ENCODE measurements at regions not wholly inside any gene's neighbourhood (a gene's known extent, or its start where the extent isn't known, plus 50 kb on each side); places are given as distances from the start of the nearest gene placed in this dataset.

DNA sequence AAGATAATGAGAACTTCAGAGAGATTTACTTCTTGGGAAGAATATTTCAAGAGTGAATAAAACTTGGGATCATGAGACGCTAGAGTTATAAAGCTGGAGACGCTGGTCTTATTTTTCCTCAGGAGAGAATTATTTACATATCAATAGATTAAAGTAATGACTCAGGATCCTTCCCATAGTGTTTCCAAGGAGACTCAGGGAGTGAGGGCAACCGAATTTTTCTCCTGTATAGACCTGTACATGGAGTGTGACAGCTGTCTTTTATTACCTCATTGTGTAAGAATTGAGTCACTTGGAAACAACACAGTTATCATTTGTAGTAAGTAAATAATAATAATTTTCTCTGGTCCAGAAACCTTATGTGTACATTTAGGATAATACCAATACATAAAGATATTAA, 1905.5 kb downstream of the OLFM4 start:
- H3K79me2 ChIP-seq (ENCODE audit: control insufficient read depth, insufficient read depth, low read length), result no peaks in the 10 kb centered on the region
- dilution Hi-C loops (cut with MboI; ENCODE audit: extremely low pct_ligation_motif_present, low sequenced_read_pairs) (no loop called here), intact Hi-C loops (cut with micrococcal nuclease) (no loop called here)
- TF ChIP-seq POLR2A (IDR thresholded peaks at IDR 0.05; ENCODE audit: low read depth, low read length) (no peak), EZH2 (IDR thresholded peaks at IDR 0.05; ENCODE audit: borderline replicate concordance, low read depth, low read length, severe bottlenecking) (no peak)
- CTCF ChIA-PET, result no interaction called here
- H2AFZ ChIP-seq (ENCODE audit: low read depth, low read length), result no peak overlapping the region
- H3K27ac ChIP-seq (ENCODE audit: insufficient read depth, low read depth, low read length), result no peak overlapping the region
- H3K4me3 ChIP-seq (replicated peaks in 1 of 3; ENCODE audit: insufficient read depth in 1 of 3, low read depth in 1 of 3, low read length in 3 of 3), result no peak overlapping the region
- H3K4me2 ChIP-seq (ENCODE audit: insufficient read depth, low read length), result no peak overlapping the region
- H3K4me1 ChIP-seq (ENCODE audit: control insufficient read depth, extremely low read depth, insufficient read depth, low read length), result no peaks in the 10 kb centered on the region
- no peak for DNase-seq (ENCODE audit: low read depth, low spot score)
- H3K9me1 ChIP-seq (replicated peaks; ENCODE audit: control insufficient read depth, extremely low read depth, insufficient read depth, low read length), result no peaks in the 10 kb centered on the region
- POLR2A ChIA-PET, result no interaction called here
- H4K20me1 ChIP-seq (replicated peaks; ENCODE audit: control insufficient read depth, extremely low read depth, insufficient read depth, low read length), result no peaks in the 10 kb centered on the region
- H3K9ac ChIP-seq (replicated peaks; ENCODE audit: extremely low read depth, insufficient read depth, low read length), result no peak overlapping the region
- H3K36me3 ChIP-seq (ENCODE audit: control insufficient read depth in 2 of 2, extremely low read depth in 1 of 2, insufficient read depth in 2 of 2, low read length in 2 of 2), result no peaks in the 10 kb centered on the region
- no TSS peak for BruUV-seq (replicated peaks)
- H3K27me3 ChIP-seq (ENCODE audit: control insufficient read depth in 2 of 2, insufficient read depth in 2 of 2, low read length in 2 of 2), result no peaks in the 10 kb centered on the region
- FAIRE-seq, result no peak
- H3K9me3 ChIP-seq (replicated peaks; ENCODE audit: control insufficient read depth, insufficient read depth, low read length), result no peaks in the 10 kb centered on the region

DNA sequence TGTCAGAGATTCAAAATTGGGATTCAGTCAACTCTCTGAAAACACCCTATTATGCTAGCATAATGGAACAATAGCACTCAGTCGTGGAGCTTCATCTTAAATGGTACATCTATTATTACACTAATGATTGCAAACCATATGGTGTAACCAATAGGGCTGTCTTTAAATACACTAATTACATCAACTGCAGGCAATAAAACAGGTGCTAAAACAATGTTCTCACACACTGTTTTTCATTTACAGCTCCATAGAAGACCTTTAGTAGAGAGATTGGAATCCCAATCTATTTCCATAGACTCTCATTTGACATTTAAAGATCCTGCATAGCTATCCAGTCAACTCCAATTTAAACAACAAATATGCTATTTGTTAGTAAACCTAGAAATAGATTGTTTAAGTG, 1917.4 kb downstream of the OLFM4 start:
- no peak overlapping the region for H3K4me2 ChIP-seq (ENCODE audit: insufficient read depth, low read length)
- no peak overlapping the region for H3K9ac ChIP-seq (replicated peaks; ENCODE audit: extremely low read depth, insufficient read depth, low read length)
- no peak overlapping the region for H3K4me3 ChIP-seq (replicated peaks in 1 of 3; ENCODE audit: insufficient read depth in 1 of 3, low read depth in 1 of 3, low read length in 3 of 3)
- no peaks in the 10 kb centered on the region for H4K20me1 ChIP-seq (replicated peaks; ENCODE audit: control insufficient read depth, extremely low read depth, insufficient read depth, low read length)
- CTCF ChIA-PET, result no interaction called here
- no peaks in the 10 kb centered on the region for H3K27me3 ChIP-seq (ENCODE audit: control insufficient read depth in 2 of 2, insufficient read depth in 2 of 2, low read length in 2 of 2)
- H2AFZ ChIP-seq (ENCODE audit: low read depth, low read length), result no peak overlapping the region
- H3K9me3 ChIP-seq (replicated peaks; ENCODE audit: control insufficient read depth, insufficient read depth, low read length), result peaks cover 3% of the 10 kb centered on the region
- no peaks in the 10 kb centered on the region for H3K36me3 ChIP-seq (ENCODE audit: control insufficient read depth in 2 of 2, extremely low read depth in 1 of 2, insufficient read depth in 2 of 2, low read length in 2 of 2)
- intact Hi-C loops (cut with micrococcal nuclease) (no loop called here), dilution Hi-C loops (cut with MboI; ENCODE audit: extremely low pct_ligation_motif_present, low sequenced_read_pairs) (no loop called here)
- no peaks in the 10 kb centered on the region for H3K79me2 ChIP-seq (ENCODE audit: control insufficient read depth, insufficient read depth, low read length)
- POLR2A ChIA-PET, result no interaction called here
- FAIRE-seq (no peak), DNase-seq (ENCODE audit: low read depth, low spot score) (no peak)
- no peaks in the 10 kb centered on the region for H3K9me1 ChIP-seq (replicated peaks; ENCODE audit: control insufficient read depth, extremely low read depth, insufficient read depth, low read length)
- TF ChIP-seq, protein P1, sequence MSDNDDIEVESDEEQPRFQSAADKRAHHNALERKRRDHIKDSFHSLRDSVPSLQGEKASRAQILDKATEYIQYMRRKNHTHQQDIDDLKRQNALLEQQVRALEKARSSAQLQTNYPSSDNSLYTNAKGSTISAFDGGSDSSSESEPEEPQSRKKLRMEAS (IDR thresholded peaks at IDR 0.05; ENCODE audit: insufficient read depth, insufficient read length), result no peak
- no peak for TF ChIP-seq POLR2AphosphoS5 (IDR thresholded peaks at IDR 0.05; ENCODE audit: insufficient read depth, low read depth, low read length)
- TF ChIP-seq JUN (IDR thresholded peaks at IDR 0.05; ENCODE audit: borderline replicate concordance, insufficient read depth, insufficient read length, low read depth), result no peak
- TF ChIP-seq FOS (IDR thresholded peaks at IDR 0.05; ENCODE audit: borderline replicate concordance, insufficient read depth, low read length), result no peak
- no peak for TF ChIP-seq MYC (IDR thresholded peaks at IDR 0.05; ENCODE audit: low read depth, low read length)
- TF ChIP-seq EZH2 (IDR thresholded peaks at IDR 0.05; ENCODE audit: borderline replicate concordance, low read depth, low read length, severe bottlenecking), result no peak
- TF ChIP-seq GATA2 (IDR thresholded peaks at IDR 0.05; ENCODE audit: insufficient read depth, insufficient read length, low read depth, low read length), result no peak
- TF ChIP-seq POLR2A (IDR thresholded peaks at IDR 0.05; ENCODE audit: low read depth, low read length), result no peak
- TF ChIP-seq, protein P2, sequence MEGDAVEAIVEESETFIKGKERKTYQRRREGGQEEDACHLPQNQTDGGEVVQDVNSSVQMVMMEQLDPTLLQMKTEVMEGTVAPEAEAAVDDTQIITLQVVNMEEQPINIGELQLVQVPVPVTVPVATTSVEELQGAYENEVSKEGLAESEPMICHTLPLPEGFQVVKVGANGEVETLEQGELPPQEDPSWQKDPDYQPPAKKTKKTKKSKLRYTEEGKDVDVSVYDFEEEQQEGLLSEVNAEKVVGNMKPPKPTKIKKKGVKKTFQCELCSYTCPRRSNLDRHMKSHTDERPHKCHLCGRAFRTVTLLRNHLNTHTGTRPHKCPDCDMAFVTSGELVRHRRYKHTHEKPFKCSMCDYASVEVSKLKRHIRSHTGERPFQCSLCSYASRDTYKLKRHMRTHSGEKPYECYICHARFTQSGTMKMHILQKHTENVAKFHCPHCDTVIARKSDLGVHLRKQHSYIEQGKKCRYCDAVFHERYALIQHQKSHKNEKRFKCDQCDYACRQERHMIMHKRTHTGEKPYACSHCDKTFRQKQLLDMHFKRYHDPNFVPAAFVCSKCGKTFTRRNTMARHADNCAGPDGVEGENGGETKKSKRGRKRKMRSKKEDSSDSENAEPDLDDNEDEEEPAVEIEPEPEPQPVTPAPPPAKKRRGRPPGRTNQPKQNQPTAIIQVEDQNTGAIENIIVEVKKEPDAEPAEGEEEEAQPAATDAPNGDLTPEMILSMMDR (IDR thresholded peaks at IDR 0.05; ENCODE audit: extremely low read depth in 1 of 2, insufficient read depth in 1 of 2, low read depth in 1 of 2, low read length in 2 of 2), result no peak
- no TSS peak for BruUV-seq (replicated peaks)
- no peak overlapping the region for H3K27ac ChIP-seq (ENCODE audit: insufficient read depth, low read depth, low read length)
- H3K4me1 ChIP-seq (ENCODE audit: control insufficient read depth, extremely low read depth, insufficient read depth, low read length), result no peaks in the 10 kb centered on the region
